Spleen (tissue), 11 donors: ENCODE measurements at regions not wholly inside any gene's neighbourhood (a gene's known extent, or its start where the extent isn't known, plus 50 kb on each side); places are given as distances from the start of the nearest gene placed in this dataset.
A peak's percentile ranks its signal among the peaks of the same experiment; 100 is the strongest.

Experiments
- DNase-seq: peaks from one replicate; pipeline ENCODE4 v3.0.0-alpha.2; 2020
- H3K27ac ChIP-seq, 8 donors: fragments of 200-600 bp; sonication (generic) in 7 of 8; 1 replicate in 4 of 8; 2 replicates in 4 of 8; pipeline versions ENCODE4 v1.5.0 to v1.8.0; 2016 to 2021; ENCODE audit warnings: inconsistent platforms in 4 of 8, mild to moderate bottlenecking in 4 of 8, moderate library complexity in 1 of 8
- H3K27me3 ChIP-seq, 7 donors: fragments of 200-600 bp; sonication (generic) in 6 of 7; replicated peaks in 1 of 7; 1 replicate in 4 of 7; 2 replicates in 3 of 7; pipeline versions ENCODE4 v1.5.0 to v1.8.0; 2016 to 2021; ENCODE audit warnings: inconsistent platforms in 3 of 7, mild to moderate bottlenecking in 1 of 7
- H3K36me3 ChIP-seq, 6 donors: fragments of 200-600 bp; sonication (generic) in 5 of 6; 1 replicate in 4 of 6; 2 replicates in 2 of 6; pipeline versions ENCODE4 v1.5.0 to v1.8.0; 2016 to 2021; ENCODE audit warnings: inconsistent platforms in 2 of 6
- H3K4me1 ChIP-seq, 6 donors: fragments of 200-600 bp; sonication (generic) in 5 of 6; 1 replicate in 3 of 6; 2 replicates in 3 of 6; pipeline versions ENCODE4 v1.5.0 to v1.8.0; 2016 to 2021; ENCODE audit warnings: inconsistent platforms in 3 of 6
- H3K4me3 ChIP-seq, 8 donors: fragments of 200-600 bp; sonication (generic) in 7 of 8; 1 replicate in 4 of 8; 2 replicates in 4 of 8; pipeline versions ENCODE4 v1.5.0 to v1.8.0; 2016 to 2021; ENCODE audit warnings: inconsistent platforms in 4 of 8, mild to moderate bottlenecking in 4 of 8, moderate library complexity in 2 of 8
- H3K9me3 ChIP-seq, 8 donors: fragments of 200-600 bp; sonication (generic) in 7 of 8; 1 replicate in 4 of 8; 2 replicates in 4 of 8; pipeline versions ENCODE4 v1.5.0 to v1.8.0; 2016 to 2021; ENCODE audit warnings: inconsistent platforms in 4 of 8
- POLR2A ChIP-seq, 3 donors: fragments of 450-650 bp; IDR thresholded peaks; one replicate each; pipeline ENCODE4 v1.5.1; 2017; ENCODE audit warnings: antibody characterized with exemption in 3 of 3, mild to moderate bottlenecking in 1 of 3
- POLR2AphosphoS5 ChIP-seq, 3 donors: sonication (generic); formaldehyde crosslinking; IDR thresholded peaks; one replicate each; pipeline ENCODE4 v1.5.1; 2017; ENCODE audit warnings: antibody characterized with exemption in 3 of 3
- WGBS, 5 donors: extraction: QIAGEN DNeasy Blood & Tissue Kit in 3 of 5; methylation state at CpG; one replicate each; pipeline versions ENCODE4 v1.1.5 to v1.1.7; 2013 to 2018; 5-methylcytosine and 5-hydroxymethylcytosine counted together
- intact Hi-C: fragments of 100-400 bp; cut with DNase I; formaldehyde crosslinking; loops from one replicate; pipeline ENCODE4 v1.15.0; 2023; ENCODE audit warnings: low total_unique reads
- TF ChIP-seq, protein P1 (sequence below), 11 experiments: fragments of 200-600 bp in 7 of 11; fragments of 450-650 bp in 4 of 11; sonication (generic) in 4 of 11; IDR thresholded peaks in 8 of 11; conservative IDR thresholded peaks in 3 of 11; 1 replicate in 7 of 11; 2 replicates in 4 of 11; pipeline versions ENCODE4 v1.4.0 to v1.8.0; 2016 to 2021; ENCODE audit warnings: antibody characterized with exemption in 11 of 11, inconsistent platforms in 4 of 11, mild to moderate bottlenecking in 1 of 11
- donor health status: healthy with polysubstance abuse.
- donor health status: DM: no; HTN: no; CAD: no; lungs with moderate emphysema.
- donor health status: DM: no; HTN: no; CAD: no.
- donor health status: Bipolar disorder and iron deficiency.
- donor health status: healthy.
- donor health status: DM: no; HTN: no; CAD: no.
- donor health status: DM: yes; HTN: yes; CAD: no.

DNA sequence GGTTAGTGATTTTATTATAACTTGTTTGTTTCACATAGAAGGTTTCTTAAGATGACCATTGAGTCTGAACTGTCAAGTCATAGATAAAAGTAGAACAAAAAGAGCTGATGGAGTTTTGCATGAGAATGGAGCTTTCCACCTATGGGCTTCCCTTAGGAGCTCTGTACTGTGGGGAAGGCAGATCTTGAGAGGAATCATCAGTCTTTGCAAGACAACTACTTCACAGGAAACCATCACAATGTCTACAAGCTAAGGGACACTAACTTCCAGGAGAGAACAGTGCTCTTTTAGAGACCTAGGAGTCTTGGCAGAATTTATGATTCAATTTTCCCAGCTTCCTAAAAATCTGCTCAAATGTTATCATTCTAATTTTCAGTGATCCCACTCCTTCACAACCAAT is 78.2 kb downstream of the FBXO5 start:
- no peaks in the 10 kb centered on the region for H3K27me3 ChIP-seq
- no peak overlapping the region for H3K4me3 ChIP-seq
- TF ChIP-seq POLR2AphosphoS5 (IDR thresholded peaks at IDR 0.05) (no peak), POLR2A (IDR thresholded peaks at IDR 0.05) (no peak)
- TF ChIP-seq, protein P1, sequence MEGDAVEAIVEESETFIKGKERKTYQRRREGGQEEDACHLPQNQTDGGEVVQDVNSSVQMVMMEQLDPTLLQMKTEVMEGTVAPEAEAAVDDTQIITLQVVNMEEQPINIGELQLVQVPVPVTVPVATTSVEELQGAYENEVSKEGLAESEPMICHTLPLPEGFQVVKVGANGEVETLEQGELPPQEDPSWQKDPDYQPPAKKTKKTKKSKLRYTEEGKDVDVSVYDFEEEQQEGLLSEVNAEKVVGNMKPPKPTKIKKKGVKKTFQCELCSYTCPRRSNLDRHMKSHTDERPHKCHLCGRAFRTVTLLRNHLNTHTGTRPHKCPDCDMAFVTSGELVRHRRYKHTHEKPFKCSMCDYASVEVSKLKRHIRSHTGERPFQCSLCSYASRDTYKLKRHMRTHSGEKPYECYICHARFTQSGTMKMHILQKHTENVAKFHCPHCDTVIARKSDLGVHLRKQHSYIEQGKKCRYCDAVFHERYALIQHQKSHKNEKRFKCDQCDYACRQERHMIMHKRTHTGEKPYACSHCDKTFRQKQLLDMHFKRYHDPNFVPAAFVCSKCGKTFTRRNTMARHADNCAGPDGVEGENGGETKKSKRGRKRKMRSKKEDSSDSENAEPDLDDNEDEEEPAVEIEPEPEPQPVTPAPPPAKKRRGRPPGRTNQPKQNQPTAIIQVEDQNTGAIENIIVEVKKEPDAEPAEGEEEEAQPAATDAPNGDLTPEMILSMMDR (IDR thresholded peaks at IDR 0.05 in 8 of 11, conservative IDR thresholded peaks at IDR 0.05 in 3 of 11) = no peak
- H3K36me3 ChIP-seq = no peaks in the 10 kb centered on the region
- peaks cover 0 to 4% (median 0%) of the 10 kb centered on the region in 6 donors for H3K4me1 ChIP-seq
- intact Hi-C loops = no loop called here
- H3K27ac ChIP-seq = peak overlapping the region in 4 of 8 donors; percentile 35 to 71 (median 50)
- no peak for DNase-seq
- no peaks in the 10 kb centered on the region for H3K9me3 ChIP-seq

DNA sequence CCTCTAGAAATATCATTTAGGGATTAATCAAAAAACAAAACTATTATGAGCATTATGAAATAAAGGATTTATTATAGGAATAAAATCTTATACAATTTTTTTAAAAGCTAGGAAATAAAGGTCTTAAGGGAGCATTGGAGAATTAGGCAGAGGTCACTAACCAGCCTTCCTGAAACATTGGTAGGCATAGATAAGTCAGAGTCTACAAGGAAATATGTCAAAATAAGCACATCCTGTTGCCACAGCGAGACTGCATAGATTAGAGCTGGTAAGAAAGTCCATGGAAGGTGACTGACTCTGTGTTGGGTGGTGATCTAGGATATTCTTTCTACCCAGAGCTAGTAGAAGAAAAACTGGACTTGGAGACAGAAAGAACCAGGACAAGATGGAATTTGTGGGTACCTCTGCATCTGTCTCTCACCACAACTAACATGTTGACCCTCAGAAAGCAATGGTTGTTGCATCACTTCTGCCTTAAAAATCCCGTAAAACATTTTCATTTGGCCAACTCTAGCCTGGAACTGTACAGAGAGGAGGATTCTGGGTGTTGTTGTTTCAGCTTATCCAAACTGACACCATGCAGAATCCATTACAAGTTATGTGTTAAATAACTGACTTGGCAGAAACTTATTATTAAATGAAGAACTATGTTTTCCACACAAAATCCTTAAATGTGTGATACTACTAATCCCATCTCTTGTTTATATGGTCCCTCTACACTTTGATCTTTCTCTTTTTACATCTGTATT is 77.1 kb downstream of the FBXO5 start:
- intact Hi-C loops = no loop called here
- no peak for DNase-seq
- WGBS, 5 donors = 25 to 58% (median 43%) methylated on average over 2 of the region's 2 CpGs
- no peak overlapping the region for H3K4me3 ChIP-seq
- H3K9me3 ChIP-seq = no peaks in the 10 kb centered on the region
- peak overlapping the region in 6 of 8 donors; percentile 18 to 71 (median 40) for H3K27ac ChIP-seq
- no peaks in the 10 kb centered on the region for H3K27me3 ChIP-seq
- TF ChIP-seq POLR2AphosphoS5 (IDR thresholded peaks at IDR 0.05) (no peak), POLR2A (IDR thresholded peaks at IDR 0.05) (no peak)
- TF ChIP-seq, protein P1 (IDR thresholded peaks at IDR 0.05 in 8 of 11, conservative IDR thresholded peaks at IDR 0.05 in 3 of 11) = no peak
- no peaks in the 10 kb centered on the region for H3K36me3 ChIP-seq
- H3K4me1 ChIP-seq = peaks cover 0 to 4% (median 0%) of the 10 kb centered on the region in 6 donors

DNA sequence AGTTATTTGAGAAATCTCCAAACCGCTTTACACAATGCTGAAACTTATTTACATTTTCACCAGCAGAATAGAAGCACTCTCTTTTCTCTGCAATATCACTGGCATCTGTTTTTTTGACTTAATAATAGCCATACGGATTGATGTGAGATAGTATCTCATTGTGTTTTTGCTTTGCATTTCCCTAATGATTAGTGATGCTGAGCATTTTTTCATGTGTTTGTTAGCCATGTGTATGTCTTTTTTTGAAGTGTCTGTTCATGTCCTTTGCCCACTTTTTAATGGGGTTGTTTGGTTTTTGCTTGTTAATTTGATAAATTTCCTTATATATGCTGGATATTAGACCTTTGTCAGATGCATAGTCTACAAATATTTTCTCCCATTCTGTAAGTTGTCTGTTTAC is 73.6 kb downstream of the FBXO5 start:
- WGBS, 5 donors = 62 to 87% (median 87%) methylated on average over 2 of the region's 2 CpGs
- H3K4me1 ChIP-seq = peaks cover 0 to 4% (median 0%) of the 10 kb centered on the region in 6 donors
- no peak overlapping the region for H3K4me3 ChIP-seq
- intact Hi-C loops = no loop called here
- peaks cover 0 to 16% (median 14%) of the 10 kb centered on the region in 8 donors for H3K9me3 ChIP-seq
- TF ChIP-seq POLR2AphosphoS5 (IDR thresholded peaks at IDR 0.05) = no peak
- no peak for TF ChIP-seq POLR2A (IDR thresholded peaks at IDR 0.05)
- TF ChIP-seq, protein P1 (IDR thresholded peaks at IDR 0.05 in 8 of 11, conservative IDR thresholded peaks at IDR 0.05 in 3 of 11) = no peak
- H3K27me3 ChIP-seq = no peaks in the 10 kb centered on the region
- H3K27ac ChIP-seq = no peak overlapping the region
- H3K36me3 ChIP-seq = no peaks in the 10 kb centered on the region
- no peak for DNase-seq

DNA sequence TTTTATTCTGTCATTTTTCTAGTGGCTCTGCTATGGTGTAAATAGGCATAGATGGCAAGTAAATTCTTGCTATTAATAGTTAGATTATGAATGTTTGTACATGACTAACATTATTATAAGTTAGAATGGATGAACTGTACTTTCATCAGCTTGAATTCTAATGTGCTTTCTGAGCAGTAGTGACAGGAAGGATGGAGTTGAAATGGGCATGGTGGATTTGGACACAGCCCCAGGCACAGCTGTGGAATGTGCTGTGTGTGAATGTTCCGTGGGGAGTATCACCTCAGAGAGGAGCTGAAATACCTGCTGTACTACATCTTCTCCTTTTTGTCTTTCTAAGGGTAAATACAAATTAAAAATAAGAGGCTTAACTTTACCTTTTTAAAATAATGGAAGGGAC is 66.8 kb downstream of the FBXO5 start:
- no peak overlapping the region for H3K27ac ChIP-seq
- H3K36me3 ChIP-seq = no peaks in the 10 kb centered on the region
- DNase-seq = no peak
- intact Hi-C loops = no loop called here
- H3K9me3 ChIP-seq = peaks cover 0 to 21% (median 15%) of the 10 kb centered on the region in 8 donors
- no peak for TF ChIP-seq POLR2A (IDR thresholded peaks at IDR 0.05)
- no peak overlapping the region for H3K4me3 ChIP-seq
- H3K27me3 ChIP-seq = peaks cover 0 to 5% (median 0%) of the 10 kb centered on the region in 7 donors
- WGBS, 5 donors = 45 to 87% (median 71%) methylated on average over 1 of the region's 1 CpG
- H3K4me1 ChIP-seq = no peaks in the 10 kb centered on the region
